Fibroblast of gingiva (primary cell): ENCODE measurements at regions not wholly inside any gene's neighbourhood (a gene's known extent, or its start where the extent isn't known, plus 50 kb on each side); places are given as distances from the start of the nearest gene placed in this dataset.

Source experiments
- DNase-seq: peaks from one replicate; pipeline ENCODE4 v3.0.0-alpha.2; 2011; ENCODE audit warnings: low read depth

- no peak for DNase-seq
Observed at GRCh38 chr4:157964463-157964862, 208.4 kb downstream of the GASK1B start.

- no peak for DNase-seq
Observed at GRCh38 chr4:157961229-157961990, 211.4 kb downstream of the GASK1B start.

GRCh38 chr4:157957905-157958304 lies 214.9 kb downstream of the GASK1B start:
- no peak for DNase-seq

- DNase-seq: no peak
Observed at GRCh38 chr4:157942017-157942416, 230.8 kb downstream of the GASK1B start.

- no peak for DNase-seq
Observed at GRCh38 chr4:157934151-157934550, 238.7 kb downstream of the GASK1B start.

DNA sequence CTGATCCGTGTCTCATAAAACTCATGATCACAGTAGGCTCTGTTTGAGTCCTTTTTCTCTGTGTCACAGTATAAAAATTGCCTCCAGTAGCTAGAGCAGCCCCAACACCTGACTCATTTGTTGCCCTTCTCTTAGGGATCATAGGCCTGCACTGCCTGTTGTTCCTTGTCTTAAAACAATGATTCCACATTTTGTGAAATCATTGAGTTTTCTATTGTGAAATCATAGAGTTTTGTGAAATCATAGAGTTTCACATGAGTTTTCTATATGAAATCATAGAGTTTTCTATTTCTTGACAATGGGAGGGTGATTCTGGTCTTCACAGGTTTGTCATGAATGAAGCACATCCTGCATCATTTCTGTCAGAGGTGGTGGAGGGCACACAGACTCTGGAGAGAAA lies 239.9 kb downstream of the GASK1B start:
- no peak for DNase-seq

GRCh38 chr4:157929486-157929885 lies 243.3 kb downstream of the GASK1B start:
- no peak for DNase-seq

GRCh38 chr4:157918036-157918832 lies 254.6 kb downstream of the GASK1B start:
- DNase-seq: no peak

DNA sequence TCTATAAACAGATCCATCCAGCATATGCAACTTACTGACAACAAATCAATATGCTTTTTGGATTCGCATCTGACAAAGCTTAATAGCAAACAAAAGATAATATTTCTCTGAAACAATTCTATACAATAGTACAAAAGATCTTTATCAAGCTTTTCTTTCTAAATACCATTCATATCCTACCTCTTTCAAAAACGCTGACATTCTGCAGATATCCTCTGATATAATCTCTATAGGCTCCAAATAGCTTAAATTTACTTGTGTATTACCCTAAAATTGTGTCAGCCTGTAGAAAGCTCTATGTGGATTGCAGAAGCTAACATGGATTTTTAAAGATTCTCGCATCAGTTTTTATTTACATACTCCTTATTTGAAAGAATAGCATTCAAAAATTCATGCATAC lies 260.6 kb downstream of the GASK1B start:
- no peak for DNase-seq

- DNase-seq: no peak
Observed at GRCh38 chr4:157911662-157912061, 261.2 kb downstream of the GASK1B start.

GRCh38 chr4:157908691-157909090 lies 264.1 kb downstream of the GASK1B start:
- DNase-seq: no peak

DNA sequence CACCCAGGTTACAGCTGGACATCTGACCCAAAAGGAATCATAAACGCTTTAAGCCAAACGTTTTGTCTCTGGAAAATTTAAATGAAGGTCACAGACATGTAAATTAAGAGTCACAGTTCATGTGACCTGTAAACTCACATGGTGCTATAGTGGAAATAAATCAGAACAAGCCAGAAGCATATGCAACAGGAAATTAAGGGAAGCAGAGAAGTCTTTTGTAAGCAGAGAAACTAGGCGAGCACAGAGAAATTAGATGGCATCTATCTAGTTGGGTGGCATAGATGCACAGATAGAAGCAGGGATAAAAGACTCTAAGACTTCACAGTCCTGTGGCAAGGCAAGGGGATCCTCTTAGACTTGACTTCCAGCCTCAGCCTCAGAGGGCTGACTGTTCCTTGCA lies 264.8 kb downstream of the GASK1B start:
- DNase-seq: no peak

GRCh38 chr4:157907226-157907946 lies 265.4 kb downstream of the GASK1B start:
- no peak for DNase-seq

DNA sequence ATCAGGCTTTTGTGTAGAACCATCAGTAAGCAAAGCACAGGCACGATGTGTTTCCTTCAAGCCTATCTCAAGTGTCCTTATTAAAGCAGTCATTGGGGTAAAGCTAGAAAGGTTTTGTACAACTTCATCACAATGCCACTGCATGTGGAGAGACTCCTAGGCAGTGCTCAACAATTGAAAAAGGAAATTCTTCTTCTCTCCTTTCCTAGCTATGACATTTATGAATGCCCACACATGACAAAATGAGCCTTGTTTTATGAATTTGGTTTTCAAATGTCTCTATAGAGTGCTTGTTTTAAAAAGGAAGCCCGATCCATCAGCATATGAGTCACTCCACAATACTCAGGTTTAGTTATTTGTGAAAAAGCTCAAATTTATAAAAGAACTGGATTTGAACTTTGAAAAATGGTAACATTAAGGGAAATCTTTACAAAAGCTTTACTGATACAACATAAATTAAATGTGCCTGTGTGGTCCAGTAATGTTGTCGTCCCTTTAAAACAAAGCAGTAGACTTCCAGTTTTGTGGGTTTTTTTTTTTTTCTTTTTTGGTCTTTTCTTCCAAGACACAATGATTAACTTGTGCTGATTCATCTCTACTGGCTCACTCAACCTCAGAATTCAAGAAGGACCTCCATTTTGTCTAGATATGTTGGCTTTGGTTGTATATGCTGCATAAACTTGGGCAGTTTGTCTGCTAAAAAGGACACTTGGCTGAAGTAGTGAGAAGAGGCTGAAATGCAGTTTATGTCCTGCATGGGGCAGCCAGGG lies 273.8 kb downstream of the GASK1B start:
- no peak for DNase-seq

DNA sequence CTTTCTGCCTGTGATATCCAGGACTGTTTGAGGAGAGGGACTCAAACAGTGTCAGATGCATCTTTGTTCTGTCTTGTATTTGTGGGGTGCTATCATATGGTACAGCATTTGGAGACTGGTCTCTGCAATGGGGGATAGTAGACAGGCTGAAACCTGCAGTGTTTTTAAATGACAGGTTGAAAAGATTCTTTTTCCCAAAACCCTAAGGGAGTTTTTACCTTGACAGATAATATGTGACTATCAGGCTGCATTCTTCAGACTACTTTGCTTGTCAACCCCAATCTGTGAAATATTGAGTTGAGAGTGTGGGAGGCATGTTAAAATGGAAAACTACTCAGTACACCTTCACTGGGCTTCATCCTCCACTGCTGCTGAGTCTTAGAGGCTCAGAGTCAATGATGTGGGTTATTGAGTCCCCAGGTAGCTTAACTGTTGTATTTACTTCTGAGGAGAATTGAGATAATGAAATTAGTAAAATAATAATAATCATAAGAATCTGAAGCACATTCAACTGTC lies 274.9 kb downstream of the GASK1B start:
- DNase-seq: no peak

DNA sequence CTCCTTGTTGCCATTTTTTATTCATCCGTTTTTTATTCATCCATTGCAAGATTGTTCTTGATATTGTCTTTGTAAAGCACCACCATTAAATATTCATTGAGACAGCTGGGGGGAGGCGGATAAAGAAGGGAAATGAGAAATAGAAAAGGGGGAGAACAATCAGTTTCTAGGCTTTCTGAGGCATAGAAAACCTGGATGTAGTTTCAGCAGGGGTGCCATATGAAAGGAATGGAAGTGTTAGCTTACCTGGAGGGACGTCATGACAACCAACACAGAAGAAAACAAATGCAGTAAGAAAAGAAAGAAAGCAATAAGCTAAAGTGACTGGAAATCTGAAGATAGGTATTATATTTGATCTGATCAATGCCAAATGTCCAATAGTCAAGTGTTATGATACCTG lies 276.1 kb downstream of the GASK1B start:
- no peak for DNase-seq

DNA sequence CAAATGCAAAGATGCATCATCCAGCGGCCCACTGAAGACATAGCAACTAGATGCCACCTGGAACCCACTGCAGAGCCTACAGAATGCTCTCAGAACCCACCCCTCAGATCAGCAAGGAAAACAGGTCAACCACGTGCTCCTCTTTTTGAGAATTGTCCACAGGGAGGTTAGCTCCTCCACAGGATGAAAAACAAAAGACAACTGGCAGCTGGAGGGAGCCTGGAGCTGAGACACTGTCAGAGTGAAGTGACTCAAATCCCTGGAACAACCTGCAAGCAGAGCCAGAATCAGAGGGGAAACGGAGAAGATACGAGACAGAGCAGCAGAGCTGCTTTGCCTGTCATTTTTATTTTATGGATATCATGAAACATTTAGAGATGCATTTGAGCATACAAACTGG lies 277.6 kb downstream of the GASK1B start:
- DNase-seq: no peak

DNA sequence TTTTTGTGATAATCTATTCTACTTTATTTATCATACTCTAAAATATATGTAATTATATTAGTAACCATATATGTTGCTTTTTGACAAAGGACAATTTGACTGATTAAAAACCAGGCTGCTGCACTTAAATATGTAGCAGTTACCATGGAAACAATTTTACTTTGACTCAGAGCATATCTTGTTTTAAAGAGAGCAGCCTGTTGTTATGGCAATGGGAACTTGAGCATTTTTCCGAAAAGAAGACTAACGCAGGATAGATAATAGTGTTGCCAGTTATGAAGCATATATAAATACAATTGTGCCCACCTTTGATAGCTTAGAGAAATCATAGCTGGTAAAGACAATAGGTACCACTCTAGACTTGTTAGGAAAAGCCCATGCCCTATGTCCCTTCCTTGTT lies 283.0 kb downstream of the GASK1B start:
- DNase-seq: no peak

DNA sequence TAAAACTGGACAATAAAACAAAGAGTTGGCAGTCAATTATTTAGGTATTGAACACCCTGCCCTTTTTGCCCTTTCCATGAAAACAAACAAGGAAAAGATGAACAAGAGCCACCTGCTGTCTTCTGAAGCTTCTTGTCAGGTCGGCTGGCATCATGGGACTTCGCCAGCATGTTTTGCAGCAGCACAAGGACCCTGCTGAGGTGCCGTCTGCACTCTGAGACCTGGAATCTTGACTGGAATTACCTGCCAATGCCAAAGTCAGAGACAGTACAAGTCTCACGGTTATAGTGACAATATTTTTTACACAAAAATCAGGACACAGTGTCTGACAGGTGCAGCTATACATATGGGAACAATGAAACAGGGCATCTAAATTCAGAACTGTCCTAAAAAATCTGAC lies 284.5 kb downstream of the GASK1B start:
- no peak for DNase-seq

DNA sequence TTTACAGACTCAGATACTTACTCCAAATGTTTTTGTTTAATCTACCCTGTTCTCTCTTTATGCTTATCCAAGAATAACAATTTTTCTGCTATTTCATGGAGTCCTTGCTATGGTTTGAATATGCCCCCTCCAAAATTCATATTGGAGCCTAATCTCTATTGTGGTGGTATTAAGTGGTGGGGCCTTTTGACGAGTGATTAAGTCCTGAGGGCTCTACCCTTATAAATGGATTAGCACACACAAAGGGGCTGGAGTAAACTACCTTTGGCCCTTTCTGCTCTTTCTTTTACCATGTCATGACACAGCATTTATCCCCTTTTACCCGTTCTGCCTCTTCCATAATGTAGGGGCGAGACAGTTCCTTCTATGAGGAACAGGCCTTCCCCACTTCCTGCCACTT lies 285.5 kb downstream of the GASK1B start:
- no peak for DNase-seq

GRCh38 chr4:157886645-157887044 lies 286.2 kb downstream of the GASK1B start:
- DNase-seq: no peak

DNA sequence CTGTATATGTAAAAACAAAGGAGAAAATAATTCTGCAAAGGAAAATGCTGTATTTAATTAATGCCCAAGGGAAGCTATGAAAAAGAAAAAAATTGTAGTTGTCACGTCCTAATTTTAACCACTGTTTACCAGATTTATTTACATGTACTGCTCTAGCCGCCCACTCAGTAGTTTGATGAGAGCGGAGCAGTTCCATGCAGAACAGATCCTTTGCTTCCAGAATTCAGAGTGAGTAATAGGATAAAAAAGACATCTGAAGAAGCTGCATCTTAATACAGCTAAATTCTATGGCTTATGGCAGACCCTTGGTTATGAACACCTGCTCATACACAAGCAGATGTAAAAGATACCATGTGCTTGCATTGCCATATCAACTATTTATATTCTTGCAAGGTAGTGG lies 287.0 kb downstream of the GASK1B start:
- no peak for DNase-seq
